WTC11 (cell line): ENCODE measurements at regions not wholly inside any gene's neighbourhood (a gene's known extent, or its start where the extent isn't known, plus 50 kb on each side); places are given as distances from the start of the nearest gene placed in this dataset.

Experiments used
- CBFB ChIP-seq: sonication (generic); formaldehyde crosslinking; IDR thresholded peaks from 2 replicates; pipeline ENCODE4 v1.8.1; 2022; ENCODE audit warnings: mild to moderate bottlenecking, low read depth, missing genetic modification reagents
- CTCF ChIP-seq: fragments of 200-600 bp; IDR thresholded peaks from 2 replicates; pipeline ENCODE4 v1.8.0; 2022; ENCODE audit warnings: antibody characterized with exemption
- ESRRA ChIP-seq: sonication (generic); formaldehyde crosslinking; IDR thresholded peaks from 2 replicates; pipeline ENCODE4 v1.8.1; 2022; ENCODE audit warnings: mild to moderate bottlenecking, missing genetic modification reagents, borderline replicate concordance
- ETV6 ChIP-seq: sonication (generic); formaldehyde crosslinking; IDR thresholded peaks from 2 replicates; pipeline ENCODE4 v1.8.1; 2022; ENCODE audit warnings: mild to moderate bottlenecking, missing genetic modification reagents
- KAT7 ChIP-seq: sonication (generic); formaldehyde crosslinking; IDR thresholded peaks from 2 replicates; pipeline ENCODE4 v1.8.1; 2023; ENCODE audit warnings: missing genetic modification reagents, mild to moderate bottlenecking, borderline replicate concordance
- RELA ChIP-seq: sonication (generic); formaldehyde crosslinking; IDR thresholded peaks from 2 replicates; pipeline ENCODE4 v1.8.1; 2022; ENCODE audit warnings: missing genetic modification reagents, mild to moderate bottlenecking, borderline replicate concordance
- SP1 ChIP-seq: sonication (generic); formaldehyde crosslinking; conservative IDR thresholded peaks from 2 replicates; pipeline ENCODE4 v1.8.1; 2022; ENCODE audit warnings: missing genetic modification reagents
- TEAD1 ChIP-seq: sonication (generic); formaldehyde crosslinking; IDR thresholded peaks from 2 replicates; pipeline ENCODE4 v1.8.0; 2022; ENCODE audit warnings: mild to moderate bottlenecking, missing genetic modification reagents
- USF2 ChIP-seq: sonication (generic); formaldehyde crosslinking; IDR thresholded peaks from 2 replicates; pipeline ENCODE4 v1.8.1; 2023; ENCODE audit warnings: mild to moderate bottlenecking, missing genetic modification reagents, moderate library complexity
- ZNF317 ChIP-seq: sonication (generic); formaldehyde crosslinking; IDR thresholded peaks from 2 replicates; pipeline ENCODE4 v1.8.1; 2023; ENCODE audit warnings: low read depth, mild to moderate bottlenecking, moderate library complexity, missing genetic modification reagents, borderline replicate concordance

GRCh38 chr21:35641271-35642016 is 418.9 kb downstream of the SETD4 start:
- TF ChIP-seq RELA (CRISPR knock-in tag) (no peak), CTCF (no peak), USF2 (no peak), SP1 (no peak), ETV6 (CRISPR knock-in tag) (no peak), KAT7 (no peak), ESRRA (CRISPR knock-in tag) (no peak), ZNF317 (CRISPR knock-in tag) (no peak), TEAD1 (CRISPR knock-in tag) (no peak), CBFB (no peak)
